SK-N-SH (cell line): ENCODE measurements at regions not wholly inside any gene's neighbourhood (a gene's known extent, or its start where the extent isn't known, plus 50 kb on each side); places are given as distances from the start of the nearest gene placed in this dataset.

Experiments
- CTCF ChIA-PET: fragments of 300-600, 350-600 bp; formaldehyde crosslinking; extraction: SDS; loops from one replicate; lab custom pipeline; 2021; lab: Yijun Ruan, JAX
- POLR2A ChIA-PET: fragments of 350-600 bp; sonication (Branson Sonifier 250); formaldehyde crosslinking; extraction: SDS; loops from one replicate; lab custom pipeline; 2020; ENCODE audit warnings: antibody characterized with exemption, inconsistent platforms; lab: Yijun Ruan, JAX
- DNase-seq: peaks from one replicate; pipeline ENCODE4 v3.0.0; 2012
- H2AFZ ChIP-seq: fragments of 200-600 bp; sonication (generic); 2 replicates; pipeline ENCODE4 v1.8.1; 2016; ENCODE audit warnings: antibody characterized with exemption, mild to moderate bottlenecking, low read depth
- H3F3A ChIP-seq: fragments of 200-600 bp; sonication (generic); replicated peaks from 2 replicates; pipeline ENCODE3; 2016; ENCODE audit warnings: antibody characterized with exemption, mild to moderate bottlenecking; ENCODE audit not compliant: insufficient read depth
- H3K27ac ChIP-seq, 2 experiments: fragments of 200-500 bp in 1 of 2; fragments of 200-600 bp in 1 of 2; sonication (Bioruptor generic) in 1 of 2; sonication (generic), shearing (Covaris generic) in 1 of 2; 2 replicates each; pipeline versions ENCODE4 v1.5.1 to v1.6.1; 2014 to 2016; ENCODE audit warnings: low read depth in 2 of 2, inconsistent platforms in 1 of 2, low read length in 1 of 2, mild to moderate bottlenecking in 1 of 2, mixed read lengths in 1 of 2
- H3K27me3 ChIP-seq: fragments of 200-600 bp; sonication (generic), shearing (Covaris generic); 2 replicates; pipeline ENCODE4 v1.6.1; 2016; ENCODE audit warnings: mixed run types; ENCODE audit not compliant: insufficient read depth
- H3K36me3 ChIP-seq, 2 experiments: fragments of 200-500 bp in 1 of 2; fragments of 200-600 bp in 1 of 2; sonication (Bioruptor generic) in 1 of 2; sonication (generic) in 1 of 2; replicated peaks in 1 of 2; 2 replicates each; pipeline versions ENCODE3 to v1.5.1; 2014 to 2016; ENCODE audit warnings: low read length in 1 of 2, mild to moderate bottlenecking in 1 of 2; ENCODE audit not compliant: insufficient read depth in 2 of 2, control insufficient read depth in 1 of 2
- H3K4me1 ChIP-seq, 2 experiments: fragments of 200-500 bp in 1 of 2; fragments of 200-600 bp in 1 of 2; sonication (Bioruptor generic) in 1 of 2; sonication (generic), shearing (Covaris generic) in 1 of 2; 2 replicates each; pipeline versions ENCODE4 v1.5.1 to v1.6.1; 2014 to 2016; ENCODE audit warnings: low read depth in 1 of 2, low read length in 1 of 2, mixed run types in 1 of 2; ENCODE audit not compliant: insufficient read depth in 2 of 2, control insufficient read depth in 1 of 2
- H3K4me2 ChIP-seq: fragments of 200-600 bp; sonication (generic), shearing (Covaris generic); 2 replicates; pipeline ENCODE4 v1.6.1; 2017; ENCODE audit warnings: mixed run types
- H3K4me3 ChIP-seq, 2 experiments: fragments of 200-500 bp in 1 of 2; fragments of 200-600 bp in 1 of 2; sonication (Bioruptor generic) in 1 of 2; sonication (generic), shearing (Covaris generic) in 1 of 2; 2 replicates each; pipeline versions ENCODE4 v1.5.1 to v1.8.1; 2014 to 2016; ENCODE audit warnings: low read depth in 2 of 2, inconsistent platforms in 1 of 2, low read length in 1 of 2, mild to moderate bottlenecking in 1 of 2, mixed read lengths in 1 of 2, moderate library complexity in 1 of 2
- H3K79me2 ChIP-seq: fragments of 200-600 bp; sonication (generic); 2 replicates; pipeline ENCODE4 v1.8.1; 2017; ENCODE audit warnings: mild to moderate bottlenecking; ENCODE audit not compliant: insufficient read depth
- H3K9ac ChIP-seq: fragments of 200-600 bp; sonication (generic); 2 replicates; pipeline ENCODE4 v1.6.1; 2017; ENCODE audit warnings: mixed run types
- H3K9me2 ChIP-seq: fragments of 200-600 bp; sonication (generic); 2 replicates; pipeline ENCODE4 v1.6.1; 2017; ENCODE audit warnings: mixed run types
- H3K9me3 ChIP-seq: fragments of 200-600 bp; sonication (generic); 2 replicates; pipeline ENCODE4 v1.6.1; 2017; ENCODE audit warnings: mixed run types, mild to moderate bottlenecking, moderate library complexity
- H4K20me1 ChIP-seq: fragments of 200-600 bp; sonication (generic); 2 replicates; pipeline ENCODE4 v1.6.1; 2017; ENCODE audit warnings: mild to moderate bottlenecking, mixed run types; ENCODE audit not compliant: insufficient read depth
- CHD2 ChIP-seq: fragments of 150-350 bp; IDR thresholded peaks from 2 replicates; pipeline ENCODE4 v1.6.1; 2018; ENCODE audit warnings: low read length; ENCODE audit not compliant: partially characterized antibody
- EP300 ChIP-seq, 2 experiments: IDR thresholded peaks; 2 replicates each; pipeline versions ENCODE4 v1.4.0 to v1.6.1; 2012; ENCODE audit warnings: borderline replicate concordance in 1 of 2, low read depth in 1 of 2, low read length in 1 of 2
- EZH2phosphoT487 ChIP-seq: fragments of 200-600 bp; sonication (generic); IDR thresholded peaks from 2 replicates; pipeline ENCODE4 v1.6.1; 2017; ENCODE audit warnings: low read depth, mixed run types, mild to moderate bottlenecking, antibody characterized with exemption, moderate library complexity, borderline replicate concordance
- FOSL2 ChIP-seq: IDR thresholded peaks from 2 replicates; pipeline ENCODE4 v1.4.0; 2012; ENCODE audit warnings: low read depth, mild to moderate bottlenecking, moderate library complexity, borderline replicate concordance
- FOXJ3 ChIP-seq: sonication (generic); formaldehyde crosslinking; IDR thresholded peaks from 2 replicates; pipeline ENCODE4 v1.5.1; 2020; ENCODE audit warnings: mild to moderate bottlenecking, missing genetic modification reagents
- FOXM1 ChIP-seq: IDR thresholded peaks from 2 replicates; pipeline ENCODE4 v1.4.0; 2012; ENCODE audit warnings: low read depth, mild to moderate bottlenecking
- GABPA ChIP-seq: IDR thresholded peaks from 2 replicates; pipeline ENCODE4 v1.4.0; 2012; ENCODE audit warnings: low read depth, mild to moderate bottlenecking
- JUND ChIP-seq: IDR thresholded peaks from 2 replicates; pipeline ENCODE4 v1.4.0; 2012
- MXI1 ChIP-seq: IDR thresholded peaks from 2 replicates; pipeline ENCODE4 v1.6.1; 2012; ENCODE audit warnings: mild to moderate bottlenecking, low read depth, low read length, improper control_type of control experiment
- NFIC ChIP-seq: IDR thresholded peaks from 2 replicates; pipeline ENCODE4 v1.4.0; 2012; ENCODE audit warnings: borderline replicate concordance
- POLR2AphosphoS5 ChIP-seq: IDR thresholded peaks from 2 replicates; pipeline ENCODE4 v1.6.1; 2012; ENCODE audit warnings: low read depth, low read length
- RAD21 ChIP-seq: IDR thresholded peaks from 2 replicates; pipeline ENCODE4 v1.6.1; 2012; ENCODE audit warnings: mild to moderate bottlenecking, low read length
- RFX5 ChIP-seq: IDR thresholded peaks from 2 replicates; pipeline ENCODE4 v1.6.1; 2012; ENCODE audit warnings: mild to moderate bottlenecking, improper control_type of control experiment, low read length
- SMC3 ChIP-seq: IDR thresholded peaks from 2 replicates; pipeline ENCODE4 v1.6.1; 2012; ENCODE audit warnings: low read depth, low read length, improper control_type of control experiment
- TAF1 ChIP-seq: IDR thresholded peaks from 2 replicates; pipeline ENCODE4 v1.6.1; 2012; ENCODE audit warnings: low read depth, mild to moderate bottlenecking, low read length, moderate library complexity, borderline replicate concordance
- TCF12 ChIP-seq: IDR thresholded peaks from 2 replicates; pipeline ENCODE4 v1.4.0; 2012
- YY1 ChIP-seq: IDR thresholded peaks from 2 replicates; pipeline ENCODE4 v1.4.0; 2012; ENCODE audit warnings: low read depth, mild to moderate bottlenecking
- WGBS: methylation state at CpG from one replicate; pipeline ENCODE4 v1.1.6; 2017; ENCODE audit warnings: low lambda C conversion rate; 5-methylcytosine and 5-hydroxymethylcytosine counted together
- TF ChIP-seq, protein P1 (sequence below): fragments of 150-350 bp; IDR thresholded peaks from 2 replicates; pipeline ENCODE4 v1.6.1; 2016; ENCODE audit warnings: mild to moderate bottlenecking, low read depth, low read length
- TF ChIP-seq, protein P2 (sequence below): IDR thresholded peaks from 2 replicates; pipeline ENCODE4; 2012
- TF ChIP-seq, protein P3 (sequence below): fragments of 150-350 bp; IDR thresholded peaks from 2 replicates; pipeline ENCODE4 v1.6.1; 2017; ENCODE audit warnings: antibody characterized with exemption, low read length, low read depth, borderline replicate concordance
- TF ChIP-seq, protein P4 (sequence below): IDR thresholded peaks from 2 replicates; pipeline ENCODE4 v1.4.0; 2012; ENCODE audit warnings: low read depth, borderline replicate concordance
- TF ChIP-seq, protein P5 (sequence below): IDR thresholded peaks from 2 replicates; pipeline ENCODE4 v1.4.0; 2012; ENCODE audit warnings: low read depth, borderline replicate concordance
- TF ChIP-seq, protein P6 (sequence below): IDR thresholded peaks from 2 replicates; pipeline ENCODE4 v1.4.0; 2012; ENCODE audit warnings: low read depth

DNA sequence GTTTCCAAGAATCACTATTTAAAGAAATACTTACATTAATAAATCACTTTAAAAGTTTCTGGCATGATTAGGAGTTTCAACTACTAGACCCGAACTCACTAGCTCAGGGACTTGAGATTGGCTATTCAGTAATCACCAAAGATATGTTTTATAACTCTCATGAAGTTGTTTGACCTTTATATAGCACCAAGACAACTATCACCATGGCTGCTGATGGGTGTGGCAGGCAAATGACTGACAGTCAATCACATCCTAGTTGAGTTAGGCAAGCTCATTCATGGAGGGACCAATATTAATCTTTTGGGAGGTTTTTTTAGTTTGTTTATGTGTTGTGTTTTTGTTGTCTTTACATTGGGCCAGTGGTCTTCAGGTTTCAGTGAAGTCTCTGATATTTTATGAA, 376.3 kb upstream of the C1orf87 start:
- no peak for DNase-seq
- WGBS: 6% methylated on average over 1 of the region's 1 CpG
- no peaks in the 10 kb centered on the region for H3K9me2 ChIP-seq
- ChIA-PET CTCF (no interaction called here), POLR2A (no interaction called here)
- H3K27ac ChIP-seq: no peak overlapping the region
- no peak overlapping the region for H3K4me3 ChIP-seq
- no peaks in the 10 kb centered on the region for H3K79me2 ChIP-seq
- H2AFZ ChIP-seq: no peak overlapping the region
- TF ChIP-seq, protein P1, sequence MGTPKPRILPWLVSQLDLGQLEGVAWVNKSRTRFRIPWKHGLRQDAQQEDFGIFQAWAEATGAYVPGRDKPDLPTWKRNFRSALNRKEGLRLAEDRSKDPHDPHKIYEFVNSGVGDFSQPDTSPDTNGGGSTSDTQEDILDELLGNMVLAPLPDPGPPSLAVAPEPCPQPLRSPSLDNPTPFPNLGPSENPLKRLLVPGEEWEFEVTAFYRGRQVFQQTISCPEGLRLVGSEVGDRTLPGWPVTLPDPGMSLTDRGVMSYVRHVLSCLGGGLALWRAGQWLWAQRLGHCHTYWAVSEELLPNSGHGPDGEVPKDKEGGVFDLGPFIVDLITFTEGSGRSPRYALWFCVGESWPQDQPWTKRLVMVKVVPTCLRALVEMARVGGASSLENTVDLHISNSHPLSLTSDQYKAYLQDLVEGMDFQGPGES: no peak
- no peak for TF ChIP-seq SMC3
- TF ChIP-seq RFX5: no peak
- TF ChIP-seq, protein P2, sequence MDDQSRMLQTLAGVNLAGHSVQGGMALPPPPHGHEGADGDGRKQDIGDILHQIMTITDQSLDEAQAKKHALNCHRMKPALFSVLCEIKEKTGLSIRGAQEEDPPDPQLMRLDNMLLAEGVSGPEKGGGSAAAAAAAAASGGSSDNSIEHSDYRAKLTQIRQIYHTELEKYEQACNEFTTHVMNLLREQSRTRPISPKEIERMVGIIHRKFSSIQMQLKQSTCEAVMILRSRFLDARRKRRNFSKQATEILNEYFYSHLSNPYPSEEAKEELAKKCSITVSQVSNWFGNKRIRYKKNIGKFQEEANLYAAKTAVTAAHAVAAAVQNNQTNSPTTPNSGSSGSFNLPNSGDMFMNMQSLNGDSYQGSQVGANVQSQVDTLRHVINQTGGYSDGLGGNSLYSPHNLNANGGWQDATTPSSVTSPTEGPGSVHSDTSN: no peak
- no peak for TF ChIP-seq FOXJ3
- TF ChIP-seq TAF1: no peak
- TF ChIP-seq YY1: no peak
- no peak for TF ChIP-seq TCF12
- no peak for TF ChIP-seq FOXM1
- no peak for TF ChIP-seq EP300 (IDR thresholded peaks at IDR 0.05; ENCODE audit: borderline replicate concordance in 1 of 2, low read depth in 1 of 2, low read length in 1 of 2)
- no peak for TF ChIP-seq GABPA
- no peak for TF ChIP-seq CHD2
- no peak for TF ChIP-seq RAD21
- TF ChIP-seq, protein P3, sequence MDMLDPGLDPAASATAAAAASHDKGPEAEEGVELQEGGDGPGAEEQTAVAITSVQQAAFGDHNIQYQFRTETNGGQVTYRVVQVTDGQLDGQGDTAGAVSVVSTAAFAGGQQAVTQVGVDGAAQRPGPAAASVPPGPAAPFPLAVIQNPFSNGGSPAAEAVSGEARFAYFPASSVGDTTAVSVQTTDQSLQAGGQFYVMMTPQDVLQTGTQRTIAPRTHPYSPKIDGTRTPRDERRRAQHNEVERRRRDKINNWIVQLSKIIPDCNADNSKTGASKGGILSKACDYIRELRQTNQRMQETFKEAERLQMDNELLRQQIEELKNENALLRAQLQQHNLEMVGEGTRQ: no peak
- no peak for TF ChIP-seq JUND
- no peak for TF ChIP-seq NFIC
- TF ChIP-seq MXI1: no peak
- H4K20me1 ChIP-seq: no peaks in the 10 kb centered on the region
- H3K4me2 ChIP-seq: no peak overlapping the region
- H3K9me3 ChIP-seq: no peaks in the 10 kb centered on the region
- H3K4me1 ChIP-seq: no peaks in the 10 kb centered on the region
- H3K9ac ChIP-seq: no peak overlapping the region
- H3F3A ChIP-seq: no peaks in the 10 kb centered on the region
- no peaks in the 10 kb centered on the region for H3K36me3 ChIP-seq
- no peaks in the 10 kb centered on the region for H3K27me3 ChIP-seq

DNA sequence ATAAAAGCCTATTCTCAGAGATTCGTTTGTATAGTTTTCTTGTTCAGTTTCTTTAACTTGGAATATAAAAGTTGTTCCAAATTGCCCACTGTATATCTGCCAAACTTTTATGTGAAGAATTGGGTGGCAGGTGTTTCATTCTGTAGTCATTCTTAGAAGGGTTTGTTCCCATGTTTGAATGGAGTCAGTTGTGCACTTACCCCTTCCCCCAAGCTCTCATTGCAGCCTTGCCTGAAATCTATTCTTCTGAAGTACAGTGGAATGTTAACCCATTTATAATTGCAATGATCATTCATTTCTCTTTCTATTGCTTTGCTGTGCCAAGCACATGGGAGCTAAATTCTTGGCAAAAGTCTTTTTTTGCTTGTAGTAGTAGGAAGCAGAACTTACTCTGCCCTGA, 375.3 kb upstream of the C1orf87 start:
- no peaks in the 10 kb centered on the region for H3K9me2 ChIP-seq
- no peak overlapping the region for H3K4me3 ChIP-seq
- H3K4me1 ChIP-seq: no peaks in the 10 kb centered on the region
- no peak overlapping the region for H3K4me2 ChIP-seq
- H3K9me3 ChIP-seq: no peaks in the 10 kb centered on the region
- no peaks in the 10 kb centered on the region for H3K36me3 ChIP-seq
- H2AFZ ChIP-seq: no peak overlapping the region
- 11% methylated on average over 1 of the region's 1 CpG for WGBS
- no peak overlapping the region for H3K9ac ChIP-seq
- no peaks in the 10 kb centered on the region for H3F3A ChIP-seq
- POLR2A ChIA-PET: no interaction called here
- H3K79me2 ChIP-seq: no peaks in the 10 kb centered on the region
- no peak overlapping the region for H3K27ac ChIP-seq
- H4K20me1 ChIP-seq: no peaks in the 10 kb centered on the region
- no peak for DNase-seq
- CTCF ChIA-PET: no interaction called here
- no peaks in the 10 kb centered on the region for H3K27me3 ChIP-seq
- TF ChIP-seq FOXM1 (no peak), JUND (no peak), RFX5 (no peak), RAD21 (no peak), YY1 (no peak), POLR2AphosphoS5 (no peak), EZH2phosphoT487 (no peak), SMC3 (no peak), FOSL2 (no peak)
- TF ChIP-seq, protein P4, sequence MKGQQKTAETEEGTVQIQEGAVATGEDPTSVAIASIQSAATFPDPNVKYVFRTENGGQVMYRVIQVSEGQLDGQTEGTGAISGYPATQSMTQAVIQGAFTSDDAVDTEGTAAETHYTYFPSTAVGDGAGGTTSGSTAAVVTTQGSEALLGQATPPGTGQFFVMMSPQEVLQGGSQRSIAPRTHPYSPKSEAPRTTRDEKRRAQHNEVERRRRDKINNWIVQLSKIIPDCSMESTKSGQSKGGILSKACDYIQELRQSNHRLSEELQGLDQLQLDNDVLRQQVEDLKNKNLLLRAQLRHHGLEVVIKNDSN: no peak
- TF ChIP-seq, protein P5, sequence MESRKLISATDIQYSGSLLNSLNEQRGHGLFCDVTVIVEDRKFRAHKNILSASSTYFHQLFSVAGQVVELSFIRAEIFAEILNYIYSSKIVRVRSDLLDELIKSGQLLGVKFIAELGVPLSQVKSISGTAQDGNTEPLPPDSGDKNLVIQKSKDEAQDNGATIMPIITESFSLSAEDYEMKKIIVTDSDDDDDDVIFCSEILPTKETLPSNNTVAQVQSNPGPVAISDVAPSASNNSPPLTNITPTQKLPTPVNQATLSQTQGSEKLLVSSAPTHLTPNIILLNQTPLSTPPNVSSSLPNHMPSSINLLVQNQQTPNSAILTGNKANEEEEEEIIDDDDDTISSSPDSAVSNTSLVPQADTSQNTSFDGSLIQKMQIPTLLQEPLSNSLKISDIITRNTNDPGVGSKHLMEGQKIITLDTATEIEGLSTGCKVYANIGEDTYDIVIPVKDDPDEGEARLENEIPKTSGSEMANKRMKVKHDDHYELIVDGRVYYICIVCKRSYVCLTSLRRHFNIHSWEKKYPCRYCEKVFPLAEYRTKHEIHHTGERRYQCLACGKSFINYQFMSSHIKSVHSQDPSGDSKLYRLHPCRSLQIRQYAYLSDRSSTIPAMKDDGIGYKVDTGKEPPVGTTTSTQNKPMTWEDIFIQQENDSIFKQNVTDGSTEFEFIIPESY: no peak
- TF ChIP-seq, protein P2: no peak
- TF ChIP-seq, protein P6, sequence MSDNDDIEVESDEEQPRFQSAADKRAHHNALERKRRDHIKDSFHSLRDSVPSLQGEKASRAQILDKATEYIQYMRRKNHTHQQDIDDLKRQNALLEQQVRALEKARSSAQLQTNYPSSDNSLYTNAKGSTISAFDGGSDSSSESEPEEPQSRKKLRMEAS: no peak
